Gastrocnemius medialis (tissue), 4 donors: ENCODE measurements at regions not wholly inside any gene's neighbourhood (a gene's known extent, or its start where the extent isn't known, plus 50 kb on each side); places are given as distances from the start of the nearest gene placed in this dataset.

Experiments
- POLR2A ChIP-seq, 2 donors: fragments of 450-650 bp; IDR thresholded peaks; one replicate each; pipeline ENCODE4 v1.6.1; 2017; ENCODE audit warnings: antibody characterized with exemption in 2 of 2, mild to moderate bottlenecking in 2 of 2, moderate library complexity in 2 of 2
- TF ChIP-seq, protein P1 (sequence below), 5 experiments: fragments of 450-650 bp in 3 of 5; fragments of 200-600 bp in 2 of 5; sonication (generic) in 2 of 5; IDR thresholded peaks in 4 of 5; conservative IDR thresholded peaks in 1 of 5; 1 replicate in 4 of 5; 2 replicates in 1 of 5; pipeline ENCODE4 v1.5.1; 2016 to 2019; ENCODE audit warnings: antibody characterized with exemption in 5 of 5, mild to moderate bottlenecking in 3 of 5, moderate library complexity in 3 of 5

DNA sequence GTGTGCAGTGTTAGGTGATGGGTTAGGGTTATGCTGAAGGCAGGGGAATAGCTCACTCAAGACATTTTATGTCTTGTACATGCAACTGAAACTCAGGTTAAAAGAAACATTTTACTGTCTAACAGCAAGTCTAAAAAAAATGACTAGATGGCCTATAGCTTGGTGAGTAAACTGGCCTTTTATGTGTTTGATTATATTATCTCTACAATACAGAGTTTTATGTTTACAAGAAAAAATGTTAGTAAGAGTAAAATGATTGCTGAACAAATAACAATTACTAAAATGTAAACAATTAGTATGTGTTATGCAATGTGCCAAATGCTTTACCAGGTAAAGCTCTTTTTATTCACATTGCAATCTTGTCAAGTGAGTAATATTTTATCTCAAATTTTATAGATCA is 1039.6 kb downstream of the ROBO2 start:
- TF ChIP-seq, protein P1, sequence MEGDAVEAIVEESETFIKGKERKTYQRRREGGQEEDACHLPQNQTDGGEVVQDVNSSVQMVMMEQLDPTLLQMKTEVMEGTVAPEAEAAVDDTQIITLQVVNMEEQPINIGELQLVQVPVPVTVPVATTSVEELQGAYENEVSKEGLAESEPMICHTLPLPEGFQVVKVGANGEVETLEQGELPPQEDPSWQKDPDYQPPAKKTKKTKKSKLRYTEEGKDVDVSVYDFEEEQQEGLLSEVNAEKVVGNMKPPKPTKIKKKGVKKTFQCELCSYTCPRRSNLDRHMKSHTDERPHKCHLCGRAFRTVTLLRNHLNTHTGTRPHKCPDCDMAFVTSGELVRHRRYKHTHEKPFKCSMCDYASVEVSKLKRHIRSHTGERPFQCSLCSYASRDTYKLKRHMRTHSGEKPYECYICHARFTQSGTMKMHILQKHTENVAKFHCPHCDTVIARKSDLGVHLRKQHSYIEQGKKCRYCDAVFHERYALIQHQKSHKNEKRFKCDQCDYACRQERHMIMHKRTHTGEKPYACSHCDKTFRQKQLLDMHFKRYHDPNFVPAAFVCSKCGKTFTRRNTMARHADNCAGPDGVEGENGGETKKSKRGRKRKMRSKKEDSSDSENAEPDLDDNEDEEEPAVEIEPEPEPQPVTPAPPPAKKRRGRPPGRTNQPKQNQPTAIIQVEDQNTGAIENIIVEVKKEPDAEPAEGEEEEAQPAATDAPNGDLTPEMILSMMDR (IDR thresholded peaks at IDR 0.05 in 4 of 5, conservative IDR thresholded peaks at IDR 0.05 in 1 of 5), result no peak
- TF ChIP-seq POLR2A (IDR thresholded peaks at IDR 0.05), result no peak
